ENCODE measurements at regions not wholly inside any gene's neighbourhood (a gene's known extent, or its start where the extent isn't known, plus 50 kb on each side); places are given as distances from the start of the nearest gene placed in this dataset.
"Not testable (repeated sequence)": the region's sequence is repeated elsewhere in the genome, so short reads cannot be mapped to it uniquely, and the experiment has no call there.

GRCh38 chr13:40356011-40356410 lies 310.4 kb downstream of the FOXO1 start:
- intact Hi-C loops (cut with DNase I, micrococcal nuclease), result no loop called here
- Mint-ChIP-seq H3K4me1 (ENCODE audit: low read depth) (peaks cover 33% of the 10 kb centered on the region), H3K27me3 (no peaks in the 10 kb centered on the region), H3K9me3 (no peaks in the 10 kb centered on the region), H3K27ac (no peak overlapping the region), H3K36me3 (ENCODE audit: low read depth) (no peaks in the 10 kb centered on the region), H3K4me3 (no peak overlapping the region)
- Histone ChIP-seq H3K27me3 (ENCODE audit: control insufficient read depth in 1 of 2, insufficient read depth in 2 of 2, low read length in 2 of 2) (no peaks in the 10 kb centered on the region), H3K27ac (ENCODE audit: low read depth in 1 of 2, low read length in 2 of 2) (no peak overlapping the region), H3K4me1 (ENCODE audit: insufficient read depth, low read length) (peaks cover 23% of the 10 kb centered on the region), H3K4me3 (ENCODE audit: low read length) (no peak overlapping the region), H3K9me3 (ENCODE audit: control insufficient read depth in 1 of 2, insufficient read depth in 1 of 2, low read length in 2 of 2) (no peaks in the 10 kb centered on the region), H3K36me3 (ENCODE audit: insufficient read depth, low read length) (no peaks in the 10 kb centered on the region)
- CTCF ChIA-PET, result no interaction called here
- no peak for ATAC-seq (ENCODE audit: poor library complexity)
- no peak for DNase-seq
- POLR2A ChIA-PET, result no interaction called here
- no peak for TF ChIP-seq CTCF (IDR thresholded peaks at IDR 0.05)

GRCh38 chr13:40356458-40356857 lies 310.0 kb downstream of the FOXO1 start:
- DNase-seq, result peak in 1 of 14 experiments; percentile 9
- not testable (repeated sequence) for H3K27ac Mint-ChIP-seq; ATAC-seq (ENCODE audit: poor library complexity)

GRCh38 chr13:40362502-40362901 lies 303.9 kb downstream of the FOXO1 start:
- Histone ChIP-seq H3K9me3 (ENCODE audit: control insufficient read depth in 1 of 2, insufficient read depth in 1 of 2, low read length in 2 of 2) (no peaks in the 10 kb centered on the region), H3K36me3 (ENCODE audit: insufficient read depth, low read length) (no peaks in the 10 kb centered on the region), H3K27me3 (ENCODE audit: control insufficient read depth in 1 of 2, insufficient read depth in 2 of 2, low read length in 2 of 2) (no peaks in the 10 kb centered on the region), H3K27ac (ENCODE audit: low read depth in 1 of 2, low read length in 2 of 2) (no peak overlapping the region), H3K4me1 (ENCODE audit: insufficient read depth, low read length) (no peaks in the 10 kb centered on the region), H3K4me3 (ENCODE audit: low read length) (no peak overlapping the region)
- no peak for TF ChIP-seq CTCF (IDR thresholded peaks at IDR 0.05)
- CTCF ChIA-PET, result no interaction called here
- Mint-ChIP-seq H3K36me3 (ENCODE audit: low read depth) (no peaks in the 10 kb centered on the region), H3K4me1 (ENCODE audit: low read depth) (peaks cover 5% of the 10 kb centered on the region), H3K27me3 (no peaks in the 10 kb centered on the region), H3K4me3 (no peak overlapping the region), H3K27ac (no peak overlapping the region), H3K9me3 (no peaks in the 10 kb centered on the region)
- no peak for ATAC-seq (ENCODE audit: poor library complexity)
- DNase-seq, result no peak
- intact Hi-C loops (cut with DNase I, micrococcal nuclease), result no loop called here
- POLR2A ChIA-PET, result interaction anchor here (1.5 kb wide), 1 partner anchor 158 kb away, joined by 3 read pairs; no protein-coding TSS in a partner anchor

More at GRCh38 chr13:40356458-40356857, 310.0 kb downstream of the FOXO1 start:
- CTCF ChIA-PET; H3K4me3 ChIP-seq (ENCODE audit: low read length); H3K9me3 ChIP-seq (ENCODE audit: control insufficient read depth in 1 of 2, insufficient read depth in 1 of 2, low read length in 2 of 2); POLR2A ChIA-PET; H3K4me3 Mint-ChIP-seq; H3K36me3 Mint-ChIP-seq (ENCODE audit: low read depth); H3K9me3 Mint-ChIP-seq; H3K27ac ChIP-seq (ENCODE audit: low read depth in 1 of 2, low read length in 2 of 2); H3K27me3 Mint-ChIP-seq; H3K27me3 ChIP-seq (ENCODE audit: control insufficient read depth in 1 of 2, insufficient read depth in 2 of 2, low read length in 2 of 2); H3K36me3 ChIP-seq (ENCODE audit: insufficient read depth, low read length); intact Hi-C loops (cut with DNase I, micrococcal nuclease): not testable (repeated sequence)
- H3K4me1 ChIP-seq (ENCODE audit: insufficient read depth, low read length), result peaks cover 23% of the 10 kb centered on the region
- H3K4me1 Mint-ChIP-seq (ENCODE audit: low read depth), result peaks cover 33% of the 10 kb centered on the region

- no peak overlapping the region for H3K27ac Mint-ChIP-seq
- no peak for ATAC-seq (ENCODE audit: poor library complexity)
- Histone ChIP-seq H3K4me1 (ENCODE audit: insufficient read depth, low read length) (no peaks in the 10 kb centered on the region), H3K27me3 (ENCODE audit: control insufficient read depth in 1 of 2, insufficient read depth in 2 of 2, low read length in 2 of 2) (no peaks in the 10 kb centered on the region), H3K9me3 (ENCODE audit: control insufficient read depth in 1 of 2, insufficient read depth in 1 of 2, low read length in 2 of 2) (no peaks in the 10 kb centered on the region), H3K27ac (ENCODE audit: low read depth in 1 of 2, low read length in 2 of 2) (no peak overlapping the region), H3K4me3 (ENCODE audit: low read length) (no peak overlapping the region), H3K36me3 (ENCODE audit: insufficient read depth, low read length) (no peaks in the 10 kb centered on the region)
- H3K36me3 Mint-ChIP-seq (ENCODE audit: low read depth), result no peaks in the 10 kb centered on the region
- ChIA-PET POLR2A (interaction anchor here (1.5 kb wide), 1 partner anchor 159 kb away, joined by 3 read pairs; no protein-coding TSS in a partner anchor), CTCF (no interaction called here)
- H3K4me3 Mint-ChIP-seq, result no peak overlapping the region
- H3K9me3 Mint-ChIP-seq, result no peaks in the 10 kb centered on the region
- intact Hi-C loops (cut with DNase I, micrococcal nuclease), result no loop called here
- DNase-seq, result no peak
- H3K4me1 Mint-ChIP-seq (ENCODE audit: low read depth), result peaks cover 5% of the 10 kb centered on the region
- TF ChIP-seq CTCF (IDR thresholded peaks at IDR 0.05), result no peak
- H3K27me3 Mint-ChIP-seq, result no peaks in the 10 kb centered on the region
Observed at GRCh38 chr13:40363653-40364052, 302.8 kb downstream of the FOXO1 start.
